GM12878 (cell line): ENCODE measurements at regions not wholly inside any gene's neighbourhood (a gene's known extent, or its start where the extent isn't known, plus 50 kb on each side); places are given as distances from the start of the nearest gene placed in this dataset.

Source experiments
- ATAC-seq: fragments of 200-7000 bp; cut with Tn5 transposase; 3 replicates; pipeline ENCODE4 v1.9.1; 2020; ENCODE audit warnings: mild to moderate bottlenecking, moderate library complexity
- BruUV-seq: library from RNA; stranded (reverse); fragments of 400-500 nt; replicated peaks from 2 replicates; lab custom pipeline; 2021; lab: Mats Ljungman, UMichigan
- CTCF ChIA-PET: fragments of 300-600 bp; sonication (Branson Sonifier 250); formaldehyde crosslinking; extraction: SDS; loops from one replicate; lab custom pipeline; 2021; ENCODE audit warnings: inconsistent platforms; lab: Yijun Ruan, JAX
- POLR2A ChIA-PET: fragments of 350-600 bp; formaldehyde crosslinking; extraction: SDS; loops from one replicate; lab custom pipeline; 2021; ENCODE audit warnings: inconsistent platforms; lab: Charles Lee
- RAD21 ChIA-PET: fragments of 300-600 bp; sonication (Branson Sonifier 250); formaldehyde crosslinking; loops from one replicate; lab custom pipeline; 2023; ENCODE audit warnings: antibody characterized with exemption; ENCODE audit not compliant: unreplicated experiment; lab: Charles Lee
- SMC1A ChIA-PET: fragments of 300-600 bp; sonication (Branson Sonifier 250); formaldehyde crosslinking; loops from one replicate; lab custom pipeline; 2023; ENCODE audit not compliant: unreplicated experiment, uncharacterized antibody; lab: Charles Lee
- DNase-seq: peaks from one replicate; pipeline ENCODE4 v3.0.0-alpha.2; 2011; ENCODE audit warnings: low read depth, low spot score
- FAIRE-seq: peaks from 3 replicates; lab custom pipeline; 2011; peaks lifted over from hg19 to GRCh38; lab: Jason Lieb, UNC
- H2AFZ ChIP-seq: 2 replicates; pipeline ENCODE4 v1.6.0; 2011; ENCODE audit warnings: low read depth, low read length, control low read depth; ENCODE audit not compliant: control insufficient read depth
- H3K27ac ChIP-seq: 2 replicates; pipeline ENCODE4 v1.5.1; 2011; ENCODE audit warnings: control low read depth; ENCODE audit not compliant: control insufficient read depth, insufficient read depth
- H3K27me3 ChIP-seq, 2 experiments: replicated peaks in 1 of 2; 2 replicates each; pipeline versions ENCODE4 v1.6.0 to v1.6.1; 2011; ENCODE audit warnings: low read length in 1 of 2; ENCODE audit not compliant: control insufficient read depth in 2 of 2, insufficient read depth in 2 of 2
- H3K36me3 ChIP-seq, 2 experiments: 2 replicates each; pipeline ENCODE4 v1.5.1; 2011; ENCODE audit warnings: low read length in 1 of 2; ENCODE audit not compliant: control insufficient read depth in 2 of 2, insufficient read depth in 2 of 2
- H3K4me1 ChIP-seq: 2 replicates; pipeline ENCODE4 v1.6.1; 2011; ENCODE audit warnings: mild to moderate bottlenecking, low read length, moderate library complexity, mixed read lengths; ENCODE audit not compliant: control insufficient read depth, insufficient read depth
- H3K4me2 ChIP-seq: 2 replicates; pipeline ENCODE4 v1.6.0; 2011; ENCODE audit warnings: control low read depth; ENCODE audit not compliant: control insufficient read depth, insufficient read depth
- H3K4me3 ChIP-seq: fragments of 200-600 bp; sonication (generic); 2 replicates; pipeline ENCODE4 v1.5.1; 2016
- H3K79me2 ChIP-seq: 2 replicates; pipeline ENCODE4 v1.6.0; 2011; ENCODE audit warnings: low read length; ENCODE audit not compliant: control insufficient read depth, insufficient read depth
- H3K9ac ChIP-seq: 2 replicates; pipeline ENCODE4 v1.8.0; 2011; ENCODE audit warnings: low read length, control low read depth, mixed read lengths; ENCODE audit not compliant: control insufficient read depth, insufficient read depth
- H3K9me3 ChIP-seq: replicated peaks from 3 replicates; pipeline ENCODE4 v1.5.1; 2011; ENCODE audit warnings: mild to moderate bottlenecking, low read length; ENCODE audit not compliant: control insufficient read depth, insufficient read depth
- H4K20me1 ChIP-seq: 2 replicates; pipeline ENCODE4 v1.6.0; 2011; ENCODE audit not compliant: control insufficient read depth, insufficient read depth
- CEBPB ChIP-seq, 2 experiments: fragments of 150-350 bp in 1 of 2; IDR thresholded peaks; 2 replicates each; pipeline ENCODE4 v1.6.1; 2012 to 2014; ENCODE audit warnings: low read depth in 2 of 2, low read length in 2 of 2, borderline replicate concordance in 1 of 2, inconsistent platforms in 1 of 2
- CEBPZ ChIP-seq: fragments of 150-350 bp; IDR thresholded peaks from 2 replicates; pipeline ENCODE4 v1.6.1; 2016; ENCODE audit warnings: low read depth, low read length
- CHD2 ChIP-seq: IDR thresholded peaks from 2 replicates; pipeline ENCODE4 v1.6.1; 2011; ENCODE audit warnings: low read depth, low read length, improper control_type of control experiment, borderline replicate concordance
- HSF1 ChIP-seq: fragments of 150-350 bp; IDR thresholded peaks from 2 replicates; pipeline ENCODE4 v1.6.1; 2014; ENCODE audit warnings: mild to moderate bottlenecking, low read depth, low read length
- IRF3 ChIP-seq: fragments of 450-650 bp; IDR thresholded peaks from 2 replicates; pipeline ENCODE4 v1.6.1; 2014; ENCODE audit warnings: mild to moderate bottlenecking
- JUNB ChIP-seq: IDR thresholded peaks from 2 replicates; pipeline ENCODE4 v1.6.1; 2016; ENCODE audit warnings: antibody characterized with exemption, mild to moderate bottlenecking
- KLF5 ChIP-seq: fragments of 450-650 bp; IDR thresholded peaks from 2 replicates; pipeline ENCODE4 v1.6.1; 2014; ENCODE audit warnings: mild to moderate bottlenecking; ENCODE audit not compliant: partially characterized antibody
- MXI1 ChIP-seq: fragments of 150-350 bp; IDR thresholded peaks from 2 replicates; pipeline ENCODE4 v1.6.1; 2011; ENCODE audit warnings: low read depth, mild to moderate bottlenecking, inconsistent platforms, low read length, improper control_type of control experiment
- RAD21 ChIP-seq: IDR thresholded peaks from 2 replicates; pipeline ENCODE4 v1.6.1; 2011; ENCODE audit warnings: mild to moderate bottlenecking, low read depth, low read length, moderate library complexity; ENCODE audit not compliant: insufficient read depth
- SRF ChIP-seq, 2 experiments: IDR thresholded peaks; 2 replicates each; pipeline ENCODE4 v1.6.1; 2011; ENCODE audit warnings: low read depth in 2 of 2, low read length in 2 of 2, mild to moderate bottlenecking in 1 of 2, moderate library complexity in 1 of 2
- TBL1XR1 ChIP-seq: IDR thresholded peaks from 2 replicates; pipeline ENCODE4 v1.6.1; 2012; ENCODE audit warnings: low read depth, low read length, improper control_type of control experiment
- ZNF207 ChIP-seq: fragments of 450-650 bp; IDR thresholded peaks from 2 replicates; pipeline ENCODE4 v1.6.1; 2014; ENCODE audit warnings: antibody characterized with exemption, mild to moderate bottlenecking, borderline replicate concordance
- WGBS: methylation state at CpG from one replicate; pipeline ENCODE4 v1.1.6; 2016; ENCODE audit warnings: low lambda C conversion rate; ENCODE audit not compliant: insufficient replicate concordance, insufficient coverage; ENCODE audit errors: missing lambda C conversion rate; 5-methylcytosine and 5-hydroxymethylcytosine counted together
- in situ Hi-C: fragments of 300-500 bp; cut with MboI; formaldehyde crosslinking; loops from 9 replicates; pipeline ENCODE4 v1.14.3; 2018; ENCODE audit warnings: mixed read lengths
- intact Hi-C: fragments of 100-400 bp; cut with micrococcal nuclease; formaldehyde crosslinking; loops from one replicate; pipeline ENCODE4 v1.14.2; 2022; ENCODE audit not compliant: unreplicated experiment

GRCh38 chr2:210961249-210961648 is 404.9 kb downstream of the CPS1 start:
- no peak for ATAC-seq
- POLR2A ChIA-PET: no interaction called here
- Histone ChIP-seq H3K4me1 (no peaks in the 10 kb centered on the region), H3K9me3 (no peaks in the 10 kb centered on the region), H3K9ac (no peak overlapping the region), H3K4me3 (no peak overlapping the region), H3K79me2 (no peaks in the 10 kb centered on the region), H3K27ac (no peak overlapping the region), H3K27me3 (no peaks in the 10 kb centered on the region), H3K36me3 (no peaks in the 10 kb centered on the region), H3K4me2 (no peak overlapping the region), H2AFZ (no peak overlapping the region), H4K20me1 (no peaks in the 10 kb centered on the region)
- 3% methylated on average over 2 of the region's 2 CpGs for WGBS
- intact Hi-C loops: no loop called here
- RAD21 ChIA-PET: no interaction called here
- no peak for DNase-seq
- no peak for FAIRE-seq
- in situ Hi-C loops: no loop called here
- TF ChIP-seq HSF1: no peak
- SMC1A ChIA-PET: interaction anchor here (0.9 kb wide), 1 partner anchor 42 kb away, joined by 3 read pairs; no protein-coding TSS in a partner anchor
- no TSS peak for BruUV-seq
- CTCF ChIA-PET: no interaction called here

GRCh38 chr2:210963386-210963785 is 407.0 kb downstream of the CPS1 start:
- no peaks in the 10 kb centered on the region for H3K79me2 ChIP-seq
- in situ Hi-C loops: no loop called here
- ChIA-PET POLR2A (interaction anchor here (0.6 kb wide), 1 partner anchor 1039 kb away, joined by 3 read pairs; no protein-coding TSS in a partner anchor), SMC1A (no interaction called here), CTCF (interaction anchor here (1.2 kb wide), 1 partner anchor 72 kb away, joined by 5 read pairs; no protein-coding TSS in a partner anchor), RAD21 (no interaction called here)
- H3K9me3 ChIP-seq: no peaks in the 10 kb centered on the region
- H3K4me3 ChIP-seq: no peak overlapping the region
- FAIRE-seq: no peak
- H3K27ac ChIP-seq: no peak overlapping the region
- no peaks in the 10 kb centered on the region for H3K27me3 ChIP-seq
- ATAC-seq: no peak
- H4K20me1 ChIP-seq: no peaks in the 10 kb centered on the region
- no peaks in the 10 kb centered on the region for H3K4me1 ChIP-seq
- intact Hi-C loops: no loop called here
- no peak overlapping the region for H2AFZ ChIP-seq
- no peak overlapping the region for H3K4me2 ChIP-seq
- no peaks in the 10 kb centered on the region for H3K36me3 ChIP-seq
- WGBS: 18% methylated on average over 2 of the region's 2 CpGs
- H3K9ac ChIP-seq: no peak overlapping the region
- BruUV-seq: no TSS peak
- DNase-seq: no peak
- TF ChIP-seq JUNB: no peak
- TF ChIP-seq CEBPZ: no peak
- no peak for TF ChIP-seq TBL1XR1
- TF ChIP-seq MXI1: no peak
- no peak for TF ChIP-seq KLF5
- no peak for TF ChIP-seq RAD21
- TF ChIP-seq SRF (IDR thresholded peaks at IDR 0.05; ENCODE audit: low read depth in 2 of 2, low read length in 2 of 2): no peak
- no peak for TF ChIP-seq IRF3
- TF ChIP-seq ZNF207: no peak
- no peak for TF ChIP-seq CHD2
- TF ChIP-seq CEBPB (IDR thresholded peaks at IDR 0.05; ENCODE audit: borderline replicate concordance in 1 of 2, low read depth in 2 of 2, low read length in 2 of 2): no peak
